GM19240 (cell line): ENCODE measurements at regions not wholly inside any gene's neighbourhood (a gene's known extent, or its start where the extent isn't known, plus 50 kb on each side); places are given as distances from the start of the nearest gene placed in this dataset.

Experiments used
- DNase-seq: peaks from one replicate; pipeline ENCODE4 v3.0.0; 2011; ENCODE audit warnings: low spot score; ENCODE audit not compliant: insufficient read length

GRCh38 chr9:129331772-129332500 is 153.9 kb upstream of the IER5L start:
- no peak for DNase-seq

GRCh38 chr9:129331493-129331765 is 153.4 kb upstream of the IER5L start:
- no peak for DNase-seq

GRCh38 chr9:129330711-129331492 is 152.8 kb upstream of the IER5L start:
- no peak for DNase-seq

GRCh38 chr9:129328355-129329042 is 150.4 kb upstream of the IER5L start:
- DNase-seq: no peak

GRCh38 chr9:129327552-129328328 is 149.7 kb upstream of the IER5L start:
- DNase-seq: no peak

GRCh38 chr9:129326061-129327005 is 148.3 kb upstream of the IER5L start:
- no peak for DNase-seq

GRCh38 chr9:129324808-129325502 is 146.9 kb upstream of the IER5L start:
- no peak for DNase-seq

GRCh38 chr9:129323999-129324553 is 146.0 kb upstream of the IER5L start:
- DNase-seq: no peak

- no peak for DNase-seq
These were observed 145.4 kb upstream of the IER5L start for GRCh38 chr9:129323376-129323998.

- no peak for DNase-seq
These were observed 144.7 kb upstream of the IER5L start for GRCh38 chr9:129322641-129323375.

- no peak for DNase-seq
These were observed 144.1 kb upstream of the IER5L start for GRCh38 chr9:129322022-129322621.

- DNase-seq: no peak
These were observed 143.4 kb upstream of the IER5L start for GRCh38 chr9:129321286-129322021.

GRCh38 chr9:129320575-129321285 is 142.7 kb upstream of the IER5L start:
- DNase-seq: peak; percentile 19

GRCh38 chr9:129319938-129320481 is 141.9 kb upstream of the IER5L start:
- no peak for DNase-seq

- no peak for DNase-seq
These were observed 141.2 kb upstream of the IER5L start for GRCh38 chr9:129319076-129319937.
